HG03060 (cell line): ENCODE measurements at regions not wholly inside any gene's neighbourhood (a gene's known extent, or its start where the extent isn't known, plus 50 kb on each side); places are given as distances from the start of the nearest gene placed in this dataset.

Experiments used
- ATAC-seq: cut with Tn5 transposase; IDR thresholded peaks from one replicate; pipeline ENCODE4 v1.9.1; 2021; ENCODE audit warnings: low read depth, moderate number of reproducible peaks; ENCODE audit not compliant: unreplicated experiment

DNA sequence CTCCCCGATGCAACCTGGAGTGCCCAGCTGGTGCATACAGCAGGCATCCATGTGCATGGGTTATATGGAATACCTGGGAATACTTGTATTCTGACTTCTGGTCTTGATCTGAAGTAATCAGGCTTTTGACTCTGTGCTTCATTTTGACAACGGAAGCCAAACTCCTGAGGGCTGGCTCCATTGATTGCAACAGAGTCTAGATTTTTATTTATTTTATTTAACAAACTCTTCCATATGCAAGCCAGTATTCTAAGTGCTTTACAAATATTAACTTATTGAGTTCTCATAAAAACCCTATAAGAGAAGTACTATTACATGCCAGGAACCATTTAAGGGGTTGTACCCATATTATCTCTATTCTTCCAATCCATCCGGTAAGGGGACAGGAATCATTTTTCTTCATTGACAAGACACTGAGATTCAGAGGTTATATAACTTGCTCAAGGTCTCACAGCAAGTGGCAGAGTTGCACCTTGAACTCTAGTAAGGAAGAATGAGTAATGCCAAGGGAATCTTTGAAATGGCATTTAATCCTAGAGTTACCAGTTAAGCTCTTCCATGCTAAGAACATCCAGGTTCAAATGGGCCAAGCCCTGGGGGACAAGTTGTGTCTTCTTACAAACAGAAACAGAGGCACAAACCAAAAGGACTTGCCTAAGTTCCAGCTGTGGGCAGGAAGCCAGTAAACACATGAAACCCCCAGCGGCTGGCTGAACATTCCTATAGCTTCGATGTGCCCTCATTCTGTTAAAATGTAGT, 241.0 kb downstream of the WDR11 start:
- no peak for ATAC-seq

DNA sequence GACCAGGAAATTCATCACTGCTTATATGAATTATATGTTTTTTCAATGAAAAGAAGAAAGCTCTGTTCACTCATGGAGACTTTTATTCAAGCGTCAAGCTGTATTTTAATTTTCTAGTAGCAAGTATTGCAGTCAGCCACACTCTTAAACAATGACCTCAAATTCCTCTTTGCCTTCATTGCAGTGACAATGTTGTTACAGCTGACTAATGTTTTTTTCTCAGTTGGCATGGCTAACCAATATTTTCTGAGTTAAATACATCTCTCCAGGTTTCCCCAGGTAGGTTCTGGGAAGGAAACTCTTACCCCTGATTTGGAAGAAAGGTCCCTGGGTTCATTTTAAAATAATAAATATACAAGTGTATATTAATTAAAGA, 241.5 kb downstream of the WDR11 start:
- ATAC-seq = no peak

DNA sequence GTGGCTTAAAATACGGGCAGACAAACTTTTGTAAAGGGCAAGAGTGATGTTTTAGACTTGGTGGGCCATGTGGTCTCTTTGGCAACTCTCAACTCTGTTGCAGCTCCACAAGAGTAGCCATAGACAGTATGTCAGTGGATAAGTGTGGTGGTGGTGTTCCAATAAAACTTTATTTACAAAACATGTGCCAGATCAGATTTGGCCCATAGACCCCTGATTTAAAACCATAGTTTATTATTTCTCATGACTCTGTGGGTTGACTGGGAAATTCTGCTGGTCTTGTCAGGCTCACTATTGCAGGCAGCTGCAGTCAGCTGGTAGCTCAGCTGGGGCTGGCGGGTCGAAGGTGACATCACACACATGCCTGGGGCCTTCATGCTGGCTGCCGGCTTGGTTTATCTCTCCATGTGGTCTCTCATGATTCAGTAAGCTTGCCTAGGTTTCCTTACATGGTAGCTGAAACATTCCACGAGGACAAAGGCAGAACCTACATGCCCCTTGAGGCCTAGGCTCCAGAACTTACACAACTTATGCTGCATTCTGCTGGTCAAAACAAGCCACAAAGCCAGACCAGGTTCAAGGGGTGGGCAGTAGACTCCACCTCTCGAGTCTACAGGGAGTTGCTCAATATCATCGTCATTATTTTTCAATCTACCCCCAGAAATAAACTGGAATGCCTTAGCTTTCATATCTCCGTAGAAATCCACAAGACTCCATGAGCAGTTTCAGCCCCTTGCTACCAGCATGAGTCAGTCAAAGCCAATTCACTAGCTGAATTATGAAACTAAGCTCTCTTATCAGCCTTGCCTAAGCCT, 245.7 kb downstream of the WDR11 start:
- ATAC-seq = no peak

DNA sequence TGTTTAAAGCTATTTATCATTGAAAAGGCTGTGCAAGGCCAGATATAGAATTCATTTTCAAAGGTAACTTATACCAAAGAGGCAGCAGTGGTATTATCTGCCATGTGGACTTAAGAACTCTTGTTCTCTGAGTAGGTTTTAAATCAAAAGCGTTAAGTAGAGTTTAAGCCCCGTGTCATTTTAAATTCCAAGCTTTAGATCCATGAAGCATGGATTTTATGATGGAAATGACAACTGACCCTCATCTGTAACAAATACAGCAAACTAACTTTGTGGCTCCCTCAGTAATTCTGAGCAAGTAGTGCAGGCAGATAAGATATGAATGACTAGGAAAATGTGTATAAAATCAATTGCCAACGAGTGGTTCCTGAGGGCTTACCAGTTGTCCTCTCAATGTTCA, 247.0 kb downstream of the WDR11 start:
- no peak for ATAC-seq

DNA sequence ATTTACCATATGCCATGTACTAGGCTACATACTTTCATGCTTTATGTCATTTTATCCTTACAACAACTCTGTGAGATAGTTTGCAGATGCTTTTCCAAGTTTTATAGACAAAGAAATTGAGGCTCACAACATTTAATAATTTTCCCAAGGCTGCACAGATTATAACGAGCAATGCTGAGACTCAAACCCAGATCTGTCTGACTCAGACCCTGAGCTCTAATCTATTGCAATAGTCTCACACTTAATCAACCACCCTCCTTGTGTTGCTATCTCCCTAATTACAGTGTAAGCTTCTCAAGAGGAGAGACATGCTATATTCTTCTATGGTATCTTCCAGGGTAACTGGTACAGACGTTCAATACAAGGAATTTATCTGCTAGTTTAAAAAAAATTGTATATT, 247.6 kb downstream of the WDR11 start:
- ATAC-seq = no peak

DNA sequence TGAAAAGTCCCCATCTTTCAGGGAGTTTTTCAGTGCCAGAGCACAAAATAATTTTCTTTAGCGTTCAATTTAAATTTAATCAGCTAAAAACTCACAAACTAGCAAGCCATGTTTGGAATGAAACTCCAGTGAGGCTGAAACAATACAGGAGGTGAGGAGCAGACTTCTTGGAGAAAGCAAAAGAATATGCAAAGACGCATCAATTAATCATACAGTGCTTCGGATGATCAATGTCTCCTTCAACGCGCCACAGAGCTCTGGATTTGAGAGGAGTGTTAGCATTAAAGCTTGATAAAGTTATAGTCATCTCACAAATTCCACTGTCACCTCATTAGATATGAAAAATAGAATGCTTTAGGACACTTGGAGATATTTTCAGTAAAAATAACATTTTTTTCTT, 248.0 kb downstream of the WDR11 start:
- ATAC-seq = no peak

DNA sequence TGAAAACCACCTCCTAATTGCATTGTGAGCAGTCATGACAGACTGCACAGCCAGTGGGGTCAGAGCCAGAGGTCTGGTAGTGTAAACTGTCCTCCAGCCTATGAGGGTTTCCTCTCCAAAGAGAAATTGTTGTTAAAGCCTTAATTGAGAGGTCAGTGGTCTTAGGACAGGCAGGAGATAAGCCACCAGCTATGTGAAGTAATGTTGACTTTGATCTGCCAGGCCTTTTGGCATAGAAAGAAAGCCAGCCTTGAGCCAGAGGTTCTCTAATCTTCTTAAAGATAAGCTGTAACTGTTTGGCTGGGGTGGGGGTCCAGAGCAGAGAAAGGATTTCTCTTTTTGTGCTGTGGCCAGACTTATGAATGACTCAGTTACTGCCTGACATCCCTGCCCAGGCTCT, 248.4 kb downstream of the WDR11 start:
- ATAC-seq = no peak

DNA sequence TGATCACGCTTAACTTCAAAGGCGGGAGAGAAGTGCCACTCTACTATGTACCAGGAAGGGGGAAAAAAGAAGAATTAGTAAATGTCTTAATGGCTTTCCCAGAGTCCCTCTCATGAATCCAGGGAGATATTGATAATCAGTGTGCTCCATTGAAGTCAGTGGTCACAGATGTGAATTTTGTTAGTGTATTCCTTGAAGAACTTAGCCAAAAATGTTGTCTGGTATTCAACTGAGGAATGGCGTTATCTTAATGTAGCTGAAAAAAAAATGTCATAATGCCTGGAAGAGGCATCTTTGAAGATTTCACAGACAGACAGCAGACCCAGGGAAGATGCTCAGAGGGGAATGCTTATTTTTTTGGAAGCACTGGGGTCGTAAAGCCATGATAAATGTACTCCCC, 250.4 kb downstream of the WDR11 start:
- no peak for ATAC-seq

DNA sequence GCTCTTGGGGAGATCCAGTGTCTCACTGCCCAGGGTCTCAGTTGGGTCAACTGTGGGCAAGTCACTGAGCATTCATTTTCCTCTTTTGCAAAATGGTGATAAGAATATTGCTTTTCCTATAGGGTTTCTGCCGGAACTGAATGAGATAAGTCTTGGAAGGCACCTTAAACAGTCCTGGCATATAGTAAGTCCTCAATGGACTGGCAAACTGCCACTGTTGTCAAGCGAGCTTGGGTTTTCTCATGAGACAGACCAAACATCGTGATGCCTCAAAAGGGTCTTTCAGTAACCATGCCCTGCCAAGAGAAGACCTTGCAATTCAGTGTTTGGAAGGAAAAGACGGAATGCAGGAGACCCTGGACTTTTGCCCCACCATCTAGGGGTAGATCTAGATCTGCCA, 251.5 kb downstream of the WDR11 start:
- ATAC-seq = no peak

DNA sequence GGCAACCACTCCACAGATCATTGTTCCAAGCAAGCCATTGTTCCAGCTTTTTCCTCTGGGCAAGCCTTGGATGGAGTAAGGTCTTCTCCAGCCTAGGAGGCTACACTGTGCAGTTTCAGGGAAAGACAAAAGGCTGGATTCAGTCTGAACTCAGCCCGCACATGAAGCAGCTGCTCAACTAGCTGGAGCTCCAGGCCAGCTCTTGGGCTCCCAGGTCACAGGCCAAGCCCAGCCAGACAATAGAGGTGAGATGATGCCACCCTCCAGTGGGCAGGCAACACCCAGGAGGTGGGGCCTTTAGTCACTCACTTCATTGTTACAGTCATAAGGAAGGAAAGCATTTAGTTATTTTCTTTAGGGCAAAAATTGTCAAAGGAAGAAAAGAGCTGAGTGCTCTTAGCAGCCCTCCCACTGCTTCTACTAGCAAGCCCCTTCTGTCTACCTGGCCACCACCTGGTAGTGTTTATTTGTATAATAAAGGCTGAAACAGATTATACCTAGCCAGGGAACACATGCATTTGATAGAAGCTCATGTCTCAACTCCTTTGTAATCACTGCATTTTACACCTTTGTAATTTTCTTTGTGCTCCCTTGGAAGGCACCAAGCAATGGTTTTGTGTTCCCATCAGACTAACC, 253.4 kb downstream of the WDR11 start:
- ATAC-seq = no peak

DNA sequence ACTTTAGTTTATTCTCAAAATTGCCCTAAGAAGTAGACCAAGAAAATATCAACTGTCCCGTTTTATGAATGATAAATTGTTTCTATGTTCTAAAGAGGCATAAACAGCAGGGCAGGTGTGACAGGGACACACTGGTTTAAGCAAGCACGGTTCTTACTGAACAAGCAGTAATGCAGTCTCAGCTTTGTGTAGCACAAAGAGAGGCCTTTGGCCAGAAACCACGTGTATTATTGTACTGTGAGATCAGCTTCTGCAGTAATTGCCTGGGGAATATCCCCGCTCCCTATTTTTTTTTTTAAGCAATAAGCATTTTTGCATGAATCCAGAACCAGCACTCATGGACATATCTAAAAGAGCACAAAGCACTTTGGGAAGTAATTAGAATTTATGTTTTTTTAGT, 255.4 kb downstream of the WDR11 start:
- no peak for ATAC-seq

DNA sequence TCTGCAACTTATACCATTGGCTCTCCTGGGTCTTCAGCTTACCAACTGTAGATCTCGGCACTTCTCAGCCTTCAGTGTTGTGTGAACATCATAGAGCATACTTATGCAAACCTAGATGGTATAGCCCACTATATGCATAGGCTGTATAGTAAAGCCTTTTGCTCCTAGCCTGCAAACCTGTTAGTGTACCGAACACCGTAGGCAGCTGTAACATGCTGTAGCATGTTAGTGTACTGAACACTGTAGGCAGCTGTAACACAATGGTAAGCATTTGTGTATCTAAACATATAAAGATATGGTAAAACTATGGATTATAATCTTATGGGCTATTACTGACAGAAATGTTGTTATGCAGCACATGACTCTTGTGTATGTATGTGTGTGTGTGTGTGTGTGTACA, 256.9 kb downstream of the WDR11 start:
- ATAC-seq = no peak

DNA sequence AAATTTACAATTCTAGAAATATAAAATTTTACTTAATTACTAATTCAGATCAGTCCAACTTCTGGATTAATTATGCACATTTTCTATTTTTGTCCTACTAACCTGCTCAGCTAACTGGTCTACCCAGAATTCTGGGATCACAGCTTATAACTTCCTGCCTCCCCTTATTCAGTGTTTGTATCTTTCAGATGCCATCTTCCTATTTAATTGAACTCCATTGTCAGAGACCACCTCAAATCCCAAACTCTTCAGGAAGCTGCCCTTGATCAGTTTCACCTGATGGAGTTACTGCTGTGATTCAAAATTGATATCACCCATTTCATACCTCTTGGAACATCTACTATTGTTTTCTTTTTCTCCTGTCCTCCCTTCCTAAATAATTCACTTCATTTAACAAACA, 259.2 kb downstream of the WDR11 start:
- no peak for ATAC-seq

DNA sequence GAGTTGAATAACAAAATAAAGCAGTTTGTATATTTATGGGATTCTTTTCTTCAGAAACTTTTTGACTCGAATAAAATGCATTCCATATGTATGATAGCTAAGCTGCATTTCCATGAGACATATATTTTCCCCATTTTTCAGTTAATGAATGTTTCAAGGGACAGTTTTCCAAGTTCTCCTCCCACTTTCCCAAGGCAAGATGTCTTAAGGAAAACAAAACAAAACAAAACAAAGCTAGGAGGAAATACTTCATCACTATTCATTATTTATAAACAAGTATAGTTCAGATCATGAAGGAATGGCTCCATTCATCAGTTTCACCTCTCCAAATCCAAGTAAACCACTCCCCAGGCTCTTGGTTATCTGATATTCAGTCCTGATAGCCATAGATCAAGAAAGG, 261.0 kb downstream of the WDR11 start:
- ATAC-seq = no peak

DNA sequence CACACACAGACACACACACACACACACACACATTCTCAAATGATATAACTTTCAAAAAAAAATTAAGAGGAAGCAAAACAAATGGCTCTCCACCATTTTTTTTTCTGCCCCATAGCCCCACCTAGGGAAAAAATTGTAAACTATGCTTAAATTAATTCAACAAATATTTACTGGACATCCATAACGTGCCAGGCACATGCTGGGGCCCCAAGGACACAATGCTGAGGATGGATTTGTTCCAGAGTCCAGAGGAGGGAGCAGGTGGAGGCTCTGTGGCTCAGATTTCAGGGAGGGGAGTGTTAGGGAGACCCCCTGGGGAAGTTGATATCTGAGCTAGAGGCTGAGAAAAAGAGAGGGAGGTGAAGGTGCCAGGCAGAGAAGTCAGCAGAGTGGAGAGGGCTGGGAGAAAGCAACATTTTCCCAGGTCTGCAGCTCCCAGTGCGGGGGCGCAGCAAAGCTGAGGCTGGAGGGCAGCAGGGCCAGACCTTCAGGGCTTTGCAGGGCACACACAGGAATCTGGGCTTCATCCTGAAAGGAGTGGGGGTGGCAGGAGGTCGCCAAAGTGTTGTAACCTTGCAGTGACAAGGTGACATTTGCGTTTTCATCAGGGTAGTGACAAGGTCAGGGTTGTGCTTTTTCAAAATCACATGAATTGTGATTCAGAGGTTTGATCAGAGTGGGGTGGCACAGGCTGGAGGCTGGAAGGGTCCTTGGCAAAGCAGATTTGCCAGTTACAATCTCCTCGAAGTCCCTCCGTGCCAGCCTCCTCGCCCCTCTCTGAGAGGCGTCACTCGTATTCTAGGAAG, 261.6 kb downstream of the WDR11 start:
- ATAC-seq = no peak

DNA sequence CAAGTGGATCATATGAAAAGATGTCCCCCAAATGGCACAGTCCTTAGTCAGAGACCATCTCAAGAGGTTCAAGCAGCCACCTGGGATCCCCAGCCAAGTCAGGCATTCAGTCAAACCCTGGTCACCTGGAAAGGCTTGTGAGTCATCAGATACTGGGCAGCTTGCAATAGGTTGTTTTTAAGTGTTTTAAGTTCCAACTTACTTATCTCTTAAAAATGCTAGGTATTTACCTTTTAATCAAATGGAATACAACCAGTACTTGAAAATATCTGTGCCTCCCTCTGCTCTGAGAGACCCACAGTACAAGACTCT, 262.2 kb downstream of the WDR11 start:
- ATAC-seq = no peak

DNA sequence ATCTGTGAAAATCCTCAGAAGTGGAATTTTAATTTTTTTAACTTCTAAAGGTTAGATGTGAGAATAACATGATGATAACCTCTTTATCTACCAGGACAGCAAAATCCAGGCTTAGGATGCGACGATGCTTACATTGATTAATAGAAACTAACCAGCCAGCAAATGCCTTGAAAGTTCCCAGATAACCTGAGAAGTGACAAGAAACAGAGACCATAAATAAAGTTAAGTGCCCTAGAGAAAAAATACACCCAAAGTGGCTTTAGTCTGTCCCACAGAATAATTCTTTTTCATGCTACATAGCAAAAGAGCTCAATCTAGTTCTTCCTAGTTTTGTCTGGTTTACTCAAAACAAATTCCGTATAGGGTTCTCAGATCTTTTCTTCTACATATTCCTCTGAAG, 262.7 kb downstream of the WDR11 start:
- ATAC-seq = no peak

DNA sequence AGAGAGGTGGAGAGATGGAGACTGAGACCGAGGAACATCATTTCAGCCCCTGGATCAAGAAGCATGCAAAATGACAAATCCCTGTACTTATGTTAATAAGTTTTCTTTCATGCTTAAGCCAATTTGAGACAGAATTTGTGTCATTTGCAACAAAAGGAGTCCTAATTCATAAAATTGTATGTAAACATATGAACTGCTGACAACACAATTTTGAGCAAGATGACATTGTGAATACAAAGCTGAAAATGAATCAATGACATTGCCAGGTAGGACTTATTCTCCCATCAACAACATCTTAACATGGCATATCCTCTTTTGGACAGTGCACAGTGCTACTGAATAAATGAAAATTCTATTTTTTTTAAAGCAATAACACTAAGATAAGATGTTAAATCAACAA, 264.0 kb downstream of the WDR11 start:
- no peak for ATAC-seq

DNA sequence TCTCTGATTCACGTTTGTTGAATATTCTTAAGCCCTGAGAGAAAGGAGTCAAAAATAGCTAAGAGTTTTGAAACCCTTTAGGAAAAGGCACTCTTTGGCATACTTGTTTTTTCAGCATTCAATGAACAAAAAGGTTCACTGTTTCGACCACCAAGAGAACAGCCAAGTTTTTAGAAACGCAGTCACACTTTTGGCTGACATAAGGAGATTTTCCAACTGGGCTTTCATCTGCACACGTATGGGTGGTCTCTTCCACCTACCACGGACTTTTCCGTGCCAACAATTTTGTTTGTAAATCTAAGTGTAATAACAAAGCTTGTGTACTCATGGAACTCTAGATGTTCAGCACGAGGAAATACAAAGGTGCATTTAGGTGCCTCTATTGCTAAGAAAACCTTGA, 270.3 kb downstream of the WDR11 start:
- no peak for ATAC-seq

DNA sequence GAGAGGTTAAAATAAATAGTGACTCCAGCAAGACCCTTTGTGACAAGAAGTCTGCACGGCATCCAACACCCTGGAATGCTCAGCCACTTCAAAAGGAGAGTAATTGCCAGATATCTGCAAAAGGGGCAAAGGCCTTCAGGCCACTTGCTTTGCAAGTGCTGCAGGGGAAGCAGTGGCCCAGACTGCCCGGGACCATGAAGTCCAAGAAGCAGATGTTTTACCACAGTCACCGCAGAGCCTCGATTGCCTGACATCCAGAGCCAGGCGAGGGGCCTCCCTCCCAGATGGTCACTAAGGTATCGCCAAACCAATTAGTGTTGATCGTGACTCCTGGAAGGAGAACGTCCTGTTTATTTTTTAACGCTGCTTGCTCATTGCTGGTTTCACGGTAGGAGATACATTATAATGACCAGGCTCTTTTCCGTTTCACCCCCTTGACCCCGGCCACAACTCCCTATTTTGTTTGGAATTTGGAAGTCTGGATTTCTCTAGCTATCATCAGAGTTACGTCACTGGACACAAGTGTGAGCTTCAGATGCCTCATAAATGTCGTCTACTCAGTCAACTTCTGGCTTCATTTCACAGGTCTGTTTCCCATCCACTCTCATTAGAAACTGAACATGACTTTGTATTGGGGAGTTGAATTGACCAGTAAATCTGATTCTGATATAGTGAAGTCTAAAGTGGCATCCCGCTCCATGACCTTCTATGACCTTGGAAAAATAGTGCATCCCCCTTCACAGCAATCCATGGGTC, 276.2 kb downstream of the WDR11 start:
- no peak for ATAC-seq
